Neutrophil (primary cell): ENCODE measurements at regions not wholly inside any gene's neighbourhood (a gene's known extent, or its start where the extent isn't known, plus 50 kb on each side); places are given as distances from the start of the nearest gene placed in this dataset.
"Not testable (repeated sequence)": the region's sequence is repeated elsewhere in the genome, so short reads cannot be mapped to it uniquely, and the experiment has no call there.

ENCODE experiments used
- H3K27ac ChIP-seq: fragments of 200-600 bp; sonication (generic); 2 replicates; pipeline ENCODE4 v1.5.1; 2016; ENCODE audit warnings: mild to moderate bottlenecking, moderate library complexity
- H3K27me3 ChIP-seq: fragments of 200-600 bp; sonication (generic); 2 replicates; pipeline ENCODE4 v1.6.0; 2016; ENCODE audit warnings: mild to moderate bottlenecking
- H3K36me3 ChIP-seq: fragments of 200-600 bp; sonication (generic); 2 replicates; pipeline ENCODE4 v1.5.1; 2017
- H3K4me1 ChIP-seq, 2 experiments: fragments of 200-600 bp in 1 of 2; sonication (generic) in 1 of 2; 1 replicate in 1 of 2; 2 replicates in 1 of 2; pipeline versions ENCODE4 v1.5.1 to v1.6.1; 2013 to 2016; ENCODE audit warnings: low read depth in 1 of 2, low read length in 1 of 2, mild to moderate bottlenecking in 1 of 2, moderate library complexity in 1 of 2; ENCODE audit not compliant: control insufficient read depth in 1 of 2, insufficient read depth in 1 of 2
- H3K4me3 ChIP-seq, 2 experiments: fragments of 200-600 bp in 1 of 2; sonication (generic) in 1 of 2; 1 replicate in 1 of 2; 2 replicates in 1 of 2; pipeline ENCODE4 v1.5.1; 2013 to 2016; ENCODE audit warnings: low read depth in 1 of 2, low read length in 1 of 2, mild to moderate bottlenecking in 1 of 2, moderate library complexity in 1 of 2
- H3K9me3 ChIP-seq: fragments of 200-600 bp; sonication (generic); 2 replicates; pipeline ENCODE4 v1.5.1; 2016
- CTCF ChIP-seq: fragments of 200-600 bp; sonication (generic); IDR thresholded peaks from 2 replicates; pipeline ENCODE4 v1.5.1; 2016; ENCODE audit warnings: antibody characterized with exemption

GRCh38 chr1:14426854-14427253 lies 171.6 kb upstream of the KAZN start:
- no peak overlapping the region for H3K4me3 ChIP-seq

GRCh38 chr1:14429577-14429976 lies 168.9 kb upstream of the KAZN start:
- Histone ChIP-seq H3K4me1 (no peaks in the 10 kb centered on the region), H3K36me3 (no peaks in the 10 kb centered on the region), H3K27me3 (no peaks in the 10 kb centered on the region), H3K27ac (no peak overlapping the region), H3K4me3 (no peak overlapping the region), H3K9me3 (no peaks in the 10 kb centered on the region)
- no peak for TF ChIP-seq CTCF

More at GRCh38 chr1:14426854-14427253, 171.6 kb upstream of the KAZN start:
- Histone ChIP-seq H3K4me1 (no peaks in the 10 kb centered on the region), H3K36me3 (no peaks in the 10 kb centered on the region), H3K27me3 (no peaks in the 10 kb centered on the region), H3K9me3 (no peaks in the 10 kb centered on the region), H3K27ac (no peak overlapping the region)
- TF ChIP-seq CTCF, result no peak

- H3K36me3 ChIP-seq, H3K4me3 ChIP-seq, H3K4me1 ChIP-seq, H3K27me3 ChIP-seq, H3K9me3 ChIP-seq, H3K27ac ChIP-seq: not testable (repeated sequence)
Observed at GRCh38 chr1:14432728-14433127, 165.8 kb upstream of the KAZN start.

DNA sequence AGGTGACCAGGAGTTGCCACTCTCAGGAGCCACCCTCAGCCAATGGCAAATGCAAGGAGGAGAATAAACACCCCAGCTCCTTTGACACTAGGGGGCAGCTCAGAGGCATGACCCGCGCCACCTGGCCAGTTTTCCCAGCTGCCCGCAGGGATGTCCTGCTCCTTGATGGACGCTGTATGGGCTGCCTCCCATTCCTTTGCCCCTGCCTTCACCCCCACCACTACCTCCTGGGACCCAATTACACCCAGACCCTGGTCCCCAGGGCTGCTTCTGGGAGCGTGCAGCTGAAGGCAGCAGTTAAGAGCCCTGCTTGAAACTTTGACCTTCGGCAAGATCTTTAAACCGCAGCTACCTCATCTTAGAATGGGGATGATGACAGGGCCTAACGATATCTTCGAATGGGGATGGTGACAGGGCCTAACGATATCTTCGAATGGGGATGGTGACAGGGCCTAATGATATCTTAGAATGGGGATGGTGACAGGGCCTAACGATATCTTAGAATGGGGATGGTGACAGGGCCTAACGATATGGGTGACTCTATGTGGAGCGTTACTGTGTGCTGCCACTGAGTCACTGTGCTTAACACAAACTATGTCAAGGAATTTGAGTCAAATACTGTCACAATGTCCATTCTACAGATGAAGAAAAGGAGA lies 163.0 kb upstream of the KAZN start:
- H3K4me1 ChIP-seq, result no peaks in the 10 kb centered on the region
- no peak for TF ChIP-seq CTCF
- no peaks in the 10 kb centered on the region for H3K27me3 ChIP-seq
- no peaks in the 10 kb centered on the region for H3K9me3 ChIP-seq
- no peak overlapping the region for H3K27ac ChIP-seq
- no peaks in the 10 kb centered on the region for H3K36me3 ChIP-seq
- H3K4me3 ChIP-seq, result no peak overlapping the region

DNA sequence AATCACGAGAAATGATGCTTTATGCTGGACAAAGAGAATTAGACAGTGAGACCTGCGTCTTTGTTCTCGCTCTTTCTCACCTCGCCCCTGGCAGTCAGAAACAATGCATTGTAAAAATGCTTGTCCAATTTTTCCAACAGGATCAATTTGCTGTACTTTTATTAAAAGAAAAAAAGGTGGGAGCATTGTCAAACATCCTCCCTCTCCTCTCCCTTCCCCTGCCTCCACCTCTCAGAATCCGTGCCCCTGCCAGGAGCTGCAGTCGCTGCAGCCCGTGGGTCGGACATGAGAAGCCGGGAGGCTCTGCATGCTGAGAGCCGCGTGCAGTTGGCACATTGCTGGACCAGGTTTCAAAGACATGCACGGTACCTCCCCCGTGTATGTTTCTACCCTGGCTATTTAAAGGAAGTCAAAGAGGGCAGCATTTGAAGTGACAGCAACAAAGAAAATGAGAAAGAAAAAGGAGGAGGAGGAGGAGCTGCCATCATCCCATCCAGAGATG lies 161.0 kb upstream of the KAZN start:
- Histone ChIP-seq H3K27me3 (no peaks in the 10 kb centered on the region), H3K27ac (no peak overlapping the region), H3K9me3 (no peaks in the 10 kb centered on the region), H3K36me3 (no peaks in the 10 kb centered on the region), H3K4me1 (no peaks in the 10 kb centered on the region), H3K4me3 (no peak overlapping the region)
- no peak for TF ChIP-seq CTCF

DNA sequence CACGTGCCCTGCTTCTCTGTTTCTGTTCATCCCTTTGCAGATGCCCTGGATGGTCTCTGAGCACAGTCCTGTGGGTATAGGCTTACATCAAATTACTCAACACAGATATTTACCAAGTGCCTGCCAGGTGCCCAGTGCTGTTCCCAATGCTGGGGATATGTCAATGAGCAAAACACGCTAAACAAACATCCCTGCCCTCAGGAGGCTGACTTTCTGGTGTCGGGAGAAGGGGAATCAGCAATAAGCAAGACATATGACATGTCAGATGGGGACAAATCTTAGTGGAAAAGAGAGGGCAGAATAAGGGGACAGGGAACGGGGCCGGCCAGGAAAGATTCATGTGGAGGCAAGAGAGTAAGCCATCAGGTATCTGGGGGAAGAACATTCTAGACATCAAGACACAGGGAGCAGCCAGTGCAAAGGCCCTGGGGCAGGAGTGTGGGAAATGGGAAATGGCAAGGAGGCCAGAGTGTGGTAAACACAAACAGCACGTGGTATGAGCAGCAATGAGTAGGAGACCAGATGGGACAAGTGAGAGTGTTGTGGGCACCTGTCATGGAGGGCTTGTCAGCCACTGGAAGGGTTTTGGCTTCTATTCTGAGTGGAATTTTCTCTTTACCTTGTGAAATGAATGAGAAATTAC lies 160.2 kb upstream of the KAZN start:
- no peak overlapping the region for H3K27ac ChIP-seq
- no peak for TF ChIP-seq CTCF
- H3K36me3 ChIP-seq, result no peaks in the 10 kb centered on the region
- H3K4me1 ChIP-seq, result no peaks in the 10 kb centered on the region
- H3K9me3 ChIP-seq, result no peaks in the 10 kb centered on the region
- H3K4me3 ChIP-seq, result no peak overlapping the region
- H3K27me3 ChIP-seq, result no peaks in the 10 kb centered on the region
